ENCODE measurements at regions not wholly inside any gene's neighbourhood (a gene's known extent, or its start where the extent isn't known, plus 50 kb on each side); places are given as distances from the start of the nearest gene placed in this dataset.

DNA sequence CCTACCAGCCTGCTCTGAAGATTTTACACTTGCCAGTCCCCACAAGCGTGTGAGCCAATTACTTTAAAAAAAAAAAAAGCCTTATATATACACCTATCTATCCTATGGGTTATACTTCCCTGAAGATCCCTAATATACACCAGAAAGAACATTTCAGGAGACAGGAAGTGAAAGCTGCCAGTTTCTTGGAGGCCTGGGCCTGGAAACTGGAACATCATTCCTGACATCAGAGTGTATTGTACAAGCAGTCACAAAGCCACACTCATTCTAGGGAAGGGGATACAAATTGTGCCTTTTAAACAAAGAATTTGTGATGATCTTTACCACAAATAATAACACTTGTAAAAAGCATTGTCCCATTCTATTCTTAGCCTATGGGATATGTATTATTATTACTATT is 98.3 kb upstream of the FBN2 start:
- TF ChIP-seq, protein P1, sequence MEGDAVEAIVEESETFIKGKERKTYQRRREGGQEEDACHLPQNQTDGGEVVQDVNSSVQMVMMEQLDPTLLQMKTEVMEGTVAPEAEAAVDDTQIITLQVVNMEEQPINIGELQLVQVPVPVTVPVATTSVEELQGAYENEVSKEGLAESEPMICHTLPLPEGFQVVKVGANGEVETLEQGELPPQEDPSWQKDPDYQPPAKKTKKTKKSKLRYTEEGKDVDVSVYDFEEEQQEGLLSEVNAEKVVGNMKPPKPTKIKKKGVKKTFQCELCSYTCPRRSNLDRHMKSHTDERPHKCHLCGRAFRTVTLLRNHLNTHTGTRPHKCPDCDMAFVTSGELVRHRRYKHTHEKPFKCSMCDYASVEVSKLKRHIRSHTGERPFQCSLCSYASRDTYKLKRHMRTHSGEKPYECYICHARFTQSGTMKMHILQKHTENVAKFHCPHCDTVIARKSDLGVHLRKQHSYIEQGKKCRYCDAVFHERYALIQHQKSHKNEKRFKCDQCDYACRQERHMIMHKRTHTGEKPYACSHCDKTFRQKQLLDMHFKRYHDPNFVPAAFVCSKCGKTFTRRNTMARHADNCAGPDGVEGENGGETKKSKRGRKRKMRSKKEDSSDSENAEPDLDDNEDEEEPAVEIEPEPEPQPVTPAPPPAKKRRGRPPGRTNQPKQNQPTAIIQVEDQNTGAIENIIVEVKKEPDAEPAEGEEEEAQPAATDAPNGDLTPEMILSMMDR (conservative IDR thresholded peaks at IDR 0.05; ENCODE audit: low read length): no peak
- no peak for TF ChIP-seq EZH2phosphoT487 (IDR thresholded peaks at IDR 0.05; ENCODE audit: borderline replicate concordance, low read depth, low read length)
